ENCODE measurements at regions not wholly inside any gene's neighbourhood (a gene's known extent, or its start where the extent isn't known, plus 50 kb on each side); places are given as distances from the start of the nearest gene placed in this dataset.

DNA sequence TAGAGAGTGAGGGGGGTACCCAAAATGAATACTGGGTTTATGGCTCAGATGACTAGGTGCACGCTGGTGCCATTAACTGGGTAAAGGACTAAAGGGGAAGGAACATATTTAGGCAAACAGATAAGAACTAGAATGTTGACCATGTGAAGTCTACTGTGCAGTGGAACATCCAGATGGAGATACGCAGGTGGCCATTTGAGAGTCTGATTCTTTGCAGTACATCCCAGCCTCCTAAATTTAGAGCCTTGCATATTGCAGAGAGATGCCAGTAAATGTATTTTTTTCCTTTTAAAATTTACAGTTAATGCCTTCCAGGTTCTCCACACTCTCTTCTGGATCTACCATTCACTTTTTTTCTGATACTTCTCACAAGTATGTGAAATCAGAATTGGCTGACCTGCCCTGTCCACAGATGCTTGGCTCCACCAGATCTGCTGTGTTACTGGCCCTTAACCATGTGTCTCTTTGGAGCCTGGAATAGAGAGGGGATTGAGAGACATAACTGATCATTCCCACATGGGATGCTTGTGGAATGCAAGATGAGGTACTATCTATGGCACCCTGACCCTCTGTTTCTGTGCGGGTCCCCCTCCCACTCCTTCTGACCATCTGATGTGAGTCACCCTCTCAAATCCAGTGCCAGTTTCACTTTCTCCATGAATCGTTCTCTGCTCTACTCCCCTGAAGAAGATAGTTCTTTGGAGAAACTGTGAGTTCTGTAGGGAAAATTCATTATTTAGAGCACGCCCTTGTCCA is 77.0 kb upstream of the NCAM1 start:
- DNase-seq = no peak

DNA sequence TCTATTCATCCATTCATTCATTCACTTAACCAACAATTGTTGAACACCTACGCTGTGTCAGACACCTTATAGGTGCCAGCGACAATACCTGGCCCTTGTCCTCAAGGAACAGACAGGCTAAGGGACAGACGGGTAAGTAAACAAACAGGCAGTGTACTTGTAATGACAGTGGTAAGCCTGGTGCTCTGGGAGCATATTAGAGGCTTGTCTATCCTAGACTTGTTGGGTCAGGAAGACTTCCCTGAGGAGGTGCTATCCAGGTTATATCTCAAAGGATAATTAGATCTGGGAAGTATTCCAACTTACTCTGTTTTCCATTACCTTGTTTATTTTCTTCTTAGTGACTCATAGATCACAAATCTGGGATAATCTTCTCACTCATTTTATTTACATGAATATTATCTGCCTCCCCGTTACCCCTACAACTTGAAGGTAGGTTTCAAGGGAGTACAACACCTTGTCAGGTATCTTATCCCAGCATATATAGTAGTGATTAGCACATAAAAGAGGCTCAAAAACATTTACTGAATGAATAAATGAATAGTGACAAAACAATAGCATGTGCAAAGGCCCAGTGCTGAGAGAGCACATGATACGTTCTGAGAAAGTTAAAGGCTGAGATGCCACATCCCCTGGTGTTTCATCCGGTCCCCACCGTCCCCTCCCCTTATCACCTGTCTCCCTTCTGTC is 75.3 kb upstream of the NCAM1 start:
- no peak for DNase-seq

DNA sequence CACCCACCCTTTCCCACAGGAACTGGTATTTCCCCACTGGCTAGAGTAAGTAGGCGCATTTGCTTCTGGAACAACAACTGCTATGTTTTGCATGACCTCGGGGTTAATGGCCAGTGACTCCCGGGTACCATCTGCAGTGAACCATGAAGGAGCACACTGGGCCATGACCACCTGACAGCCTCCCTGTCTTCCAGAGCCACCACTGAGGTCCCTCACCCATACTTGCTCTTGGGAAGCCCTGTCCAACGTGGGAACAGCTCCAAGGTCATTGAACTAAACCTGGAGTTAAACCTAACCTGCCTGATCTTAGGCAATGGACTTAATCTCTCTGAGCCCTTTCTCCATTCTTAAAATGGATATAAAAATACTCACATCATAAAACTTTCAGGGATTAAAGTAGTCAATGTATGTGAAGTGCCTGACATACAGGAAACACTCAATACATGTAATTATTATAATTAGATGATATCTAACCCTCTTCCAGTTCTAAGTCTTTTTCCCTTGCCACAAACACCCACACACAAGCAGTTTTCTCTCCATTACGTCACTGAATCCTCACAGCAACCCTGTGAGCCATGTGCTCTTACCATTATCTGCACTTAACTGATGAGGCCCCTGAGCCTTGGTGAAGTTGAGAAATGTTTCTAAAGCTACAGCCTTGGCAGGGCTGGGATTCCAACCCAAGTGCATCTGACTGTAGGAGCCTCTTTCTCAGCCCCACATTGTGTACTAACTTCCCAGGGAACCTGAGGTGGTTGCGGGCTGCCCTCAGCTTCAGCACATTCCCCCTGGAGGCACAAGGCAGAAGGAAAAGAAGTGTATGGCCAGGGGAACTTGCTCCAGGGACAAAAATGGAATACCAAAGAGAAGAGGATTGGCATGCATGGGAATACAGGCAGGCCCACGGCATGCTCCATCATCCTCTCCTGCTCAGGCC is 74.5 kb upstream of the NCAM1 start:
- DNase-seq = peak; percentile 50

DNA sequence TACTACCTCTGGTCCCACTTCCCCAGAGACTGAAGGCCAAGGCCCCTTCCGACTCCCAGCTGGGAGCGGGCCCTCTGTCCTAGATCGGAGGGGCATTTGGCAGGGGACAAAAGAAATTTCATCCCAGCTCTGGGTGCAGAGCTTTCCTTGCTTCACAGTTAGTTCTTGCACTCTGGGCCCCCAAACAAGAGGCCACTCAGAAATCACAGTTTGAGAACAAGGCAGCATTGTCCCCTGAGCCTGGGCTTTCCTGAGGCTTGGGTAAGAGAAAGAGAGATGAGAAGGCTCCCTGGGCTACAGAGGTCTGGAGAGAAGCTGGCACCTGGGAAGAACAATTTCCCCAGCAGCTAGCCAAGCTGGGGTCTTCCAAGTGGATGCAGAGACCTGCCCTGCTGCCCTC is 71.8 kb upstream of the NCAM1 start:
- DNase-seq = no peak

DNA sequence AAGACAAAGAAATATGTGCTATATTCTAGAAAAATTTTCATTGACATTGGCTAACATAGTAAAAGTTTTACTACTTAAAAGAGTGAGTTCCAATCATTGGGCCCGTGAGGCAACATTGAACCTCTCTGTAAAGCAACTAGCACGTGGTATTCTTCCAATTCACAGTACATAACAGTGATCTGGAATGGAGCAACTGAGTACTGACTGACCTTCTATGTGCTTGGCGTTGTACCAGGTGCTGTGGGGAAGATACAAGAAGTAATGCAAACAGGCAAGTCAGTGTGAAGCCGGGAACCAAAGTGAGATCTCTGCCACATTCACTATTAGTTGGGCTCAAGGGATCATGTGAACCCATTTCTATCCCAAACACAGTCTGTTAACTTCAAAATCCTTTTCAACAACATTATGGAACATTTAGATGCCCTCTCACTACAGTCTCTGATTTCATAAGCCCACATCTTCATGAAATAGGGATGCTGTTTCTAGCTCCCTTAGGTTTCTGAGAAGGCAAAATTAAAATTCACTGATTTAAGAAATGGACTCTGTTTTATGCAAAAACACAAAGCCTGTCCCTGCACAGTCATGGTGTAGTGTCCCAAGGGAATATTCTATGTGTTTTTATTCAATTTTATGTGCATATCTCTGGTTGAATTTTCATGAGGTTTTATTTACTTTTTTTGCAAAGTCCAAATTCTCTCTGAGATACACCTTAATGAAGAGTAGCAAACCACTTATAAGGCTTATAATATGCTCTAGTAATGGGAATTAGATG is 61.8 kb upstream of the NCAM1 start:
- DNase-seq = no peak

DNA sequence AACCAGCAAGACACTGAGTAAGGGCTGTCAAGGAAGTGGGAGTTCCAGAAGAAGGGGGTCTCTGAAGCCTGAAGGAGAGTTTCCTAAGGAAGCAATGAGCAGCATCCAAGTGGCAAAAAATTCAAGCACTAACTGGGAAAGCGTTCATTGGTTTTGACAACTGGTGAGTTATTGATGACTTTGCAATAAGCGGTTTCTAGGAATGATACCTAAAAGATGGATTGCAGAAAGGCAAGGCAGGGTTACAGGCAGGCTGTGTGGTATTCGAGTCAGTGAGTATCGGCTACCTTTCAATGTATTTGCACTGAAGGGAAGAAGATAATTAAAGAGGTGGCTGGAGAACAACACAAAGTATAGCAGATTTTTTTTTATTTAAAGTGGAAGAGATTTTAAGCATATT is 59.3 kb upstream of the NCAM1 start:
- no peak for DNase-seq

DNA sequence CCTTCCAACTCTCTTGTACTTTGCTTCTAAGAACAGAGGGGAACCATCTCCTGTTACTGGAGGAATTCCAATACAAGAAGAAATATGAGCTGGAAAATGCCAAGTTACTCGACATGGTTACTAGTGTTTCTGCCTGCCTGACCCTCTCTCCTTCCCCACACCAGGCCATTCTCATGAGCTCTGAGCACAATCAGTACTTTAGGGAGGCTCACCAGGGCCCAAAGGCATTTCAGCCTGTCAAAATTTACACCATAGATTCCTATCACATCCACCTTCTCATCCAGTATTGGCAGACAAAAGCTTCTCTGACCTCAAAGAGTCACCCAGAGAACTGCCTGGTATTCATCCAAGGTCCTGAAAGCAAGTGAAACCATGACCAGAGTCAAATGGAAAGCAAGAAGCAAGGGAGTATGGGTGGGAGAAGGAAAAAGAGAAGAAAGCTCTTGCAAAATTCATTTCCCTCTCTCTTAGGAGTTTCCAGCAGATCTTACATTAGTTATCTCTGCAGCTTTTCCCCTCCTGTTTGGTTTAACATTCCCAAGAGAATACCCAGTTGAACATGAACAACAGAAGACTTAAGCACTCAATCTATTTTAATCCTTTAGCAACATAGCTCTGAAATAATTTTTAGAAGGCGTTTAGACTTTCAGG is 58.7 kb upstream of the NCAM1 start:
- DNase-seq = no peak

DNA sequence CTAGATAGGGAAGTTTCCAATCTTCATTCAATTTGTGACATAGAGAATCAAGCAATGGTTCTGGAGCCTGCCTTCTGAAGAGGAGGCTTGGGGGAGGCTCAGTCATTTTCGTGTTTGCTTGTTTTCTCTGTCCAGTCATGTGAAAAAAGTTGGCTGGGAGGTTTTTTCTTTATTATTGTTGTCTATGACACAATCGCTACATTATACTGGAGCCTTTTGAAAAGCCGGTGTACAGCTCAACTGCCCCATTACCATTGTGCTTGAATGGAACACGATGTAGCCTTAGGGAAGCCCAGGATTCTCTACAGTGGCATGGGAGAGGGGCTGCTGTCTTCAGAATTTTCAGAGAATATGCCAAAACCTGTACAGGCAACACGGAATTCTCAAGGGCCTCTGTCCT is 57.9 kb upstream of the NCAM1 start:
- DNase-seq = no peak

DNA sequence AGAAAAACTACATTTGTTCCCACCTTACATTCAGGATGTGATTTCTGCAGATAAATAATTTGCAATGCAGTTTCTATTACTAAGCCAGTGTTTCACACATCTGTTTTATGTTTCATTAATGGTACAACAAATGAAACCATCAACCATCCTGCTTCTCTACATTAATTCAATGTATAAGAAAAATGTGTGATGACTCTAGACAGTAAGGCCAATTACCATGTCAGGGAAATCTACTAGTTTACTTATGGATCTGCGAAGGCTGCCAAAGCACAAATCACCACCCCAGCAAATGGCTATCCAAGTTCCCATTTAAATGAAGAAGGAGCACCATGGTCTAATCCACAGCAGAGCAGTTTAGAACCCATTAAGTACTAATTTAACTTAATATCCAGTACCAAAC is 50.1 kb upstream of the NCAM1 start:
- no peak for DNase-seq

All from NCI-H1436 (cell line).